GM21825 (cell line): ENCODE measurements at regions not wholly inside any gene's neighbourhood (a gene's known extent, or its start where the extent isn't known, plus 50 kb on each side); places are given as distances from the start of the nearest gene placed in this dataset.
"Not testable (repeated sequence)": the region's sequence is repeated elsewhere in the genome, so short reads cannot be mapped to it uniquely, and the experiment has no call there.

Experiments used
- ATAC-seq: cut with Tn5 transposase; IDR thresholded peaks from one replicate; pipeline ENCODE4 v1.9.1; 2021; ENCODE audit warnings: mild to moderate bottlenecking, moderate library complexity; ENCODE audit not compliant: unreplicated experiment

DNA sequence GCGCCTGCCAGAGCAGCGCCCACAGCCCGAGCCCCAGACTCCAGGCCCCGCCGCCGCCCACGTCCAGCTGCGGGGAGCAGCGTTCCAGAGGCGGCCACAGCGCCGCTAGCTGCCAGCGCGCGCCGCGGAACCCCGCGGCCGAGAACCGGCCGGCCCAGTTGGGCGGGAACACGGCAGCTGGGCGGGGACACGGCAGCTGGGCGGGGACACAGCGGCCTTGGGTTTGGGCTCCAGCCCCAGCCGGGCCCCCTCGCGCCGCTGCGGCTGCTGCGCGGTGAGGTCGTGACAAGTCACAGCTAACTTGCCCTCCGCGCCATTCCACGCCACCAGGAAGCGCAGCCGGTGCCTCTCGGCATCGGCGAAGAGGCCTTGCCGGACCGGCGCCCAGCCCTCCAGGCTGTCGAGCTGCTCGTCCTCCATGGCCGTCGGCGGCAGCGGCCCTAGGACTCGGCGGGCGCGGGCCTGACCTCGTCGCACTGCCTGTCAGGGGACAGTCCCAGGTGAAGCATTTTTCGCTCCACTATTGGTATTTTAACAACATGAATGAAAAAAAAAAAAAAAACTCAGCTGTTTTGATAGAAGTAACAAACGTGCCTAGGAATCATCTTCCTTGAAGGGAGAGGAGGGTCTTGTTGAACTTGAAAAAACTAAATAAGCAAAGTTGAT is 56.6 kb upstream of the GOLGA8N start:
- peak; percentile 88 for ATAC-seq

DNA sequence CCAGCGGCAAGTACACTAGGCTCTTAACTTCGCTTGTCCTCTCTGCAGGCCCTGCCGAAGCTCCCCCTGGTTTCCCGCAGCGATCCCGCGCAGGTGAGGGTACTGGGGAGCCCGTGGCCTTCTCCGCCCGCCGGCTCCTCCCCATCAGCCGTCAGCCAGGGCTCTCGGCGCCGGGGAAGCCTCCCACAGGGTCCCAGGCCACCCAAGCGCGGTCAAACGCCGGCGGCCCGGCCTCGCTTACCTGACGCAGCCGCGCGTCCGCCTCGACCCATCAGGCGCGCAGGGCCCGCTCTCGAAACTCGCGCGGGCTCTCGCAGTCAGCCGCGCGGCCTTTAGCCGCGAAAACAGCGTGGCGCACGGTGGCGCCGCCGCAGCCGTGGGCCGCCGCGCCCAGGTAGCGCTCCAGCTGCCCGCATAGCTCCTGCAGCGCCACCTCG is 57.2 kb upstream of the GOLGA8N start:
- peak; percentile 37 for ATAC-seq

DNA sequence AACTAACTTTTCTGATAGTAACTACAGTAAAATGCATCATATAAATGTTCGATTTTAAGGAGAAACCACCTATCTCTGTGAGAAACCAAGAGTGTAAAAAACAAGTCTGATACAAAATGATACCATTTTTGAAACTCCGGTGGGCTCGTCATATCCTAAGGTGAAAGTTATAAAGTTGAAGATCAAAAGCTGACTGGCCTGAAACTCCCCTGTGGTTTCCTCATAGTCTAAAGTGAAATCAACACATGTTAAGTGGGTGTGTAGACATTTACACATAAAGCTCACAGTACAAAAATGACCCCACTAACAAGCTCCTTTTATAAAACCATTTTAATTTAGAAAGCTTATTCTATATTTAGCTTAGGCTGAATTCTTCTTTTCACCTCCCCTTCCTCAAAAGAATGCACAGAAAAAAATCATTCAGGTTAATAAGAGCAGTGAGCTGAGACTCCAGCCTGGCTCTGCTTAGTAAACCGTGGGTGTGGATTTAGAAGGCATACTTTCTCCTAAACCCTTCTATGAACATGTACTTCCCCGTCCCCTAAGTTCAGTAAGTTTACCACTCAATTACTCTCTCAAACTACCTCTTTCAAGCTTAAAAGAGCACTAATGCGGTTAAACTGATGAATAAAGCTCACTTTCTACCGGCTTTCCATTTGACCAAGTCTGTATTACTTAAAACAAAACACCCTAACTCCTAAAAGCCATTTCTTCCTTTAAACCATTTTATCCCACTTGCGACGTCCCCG is 57.9 kb upstream of the GOLGA8N start:
- not testable (repeated sequence) for ATAC-seq

DNA sequence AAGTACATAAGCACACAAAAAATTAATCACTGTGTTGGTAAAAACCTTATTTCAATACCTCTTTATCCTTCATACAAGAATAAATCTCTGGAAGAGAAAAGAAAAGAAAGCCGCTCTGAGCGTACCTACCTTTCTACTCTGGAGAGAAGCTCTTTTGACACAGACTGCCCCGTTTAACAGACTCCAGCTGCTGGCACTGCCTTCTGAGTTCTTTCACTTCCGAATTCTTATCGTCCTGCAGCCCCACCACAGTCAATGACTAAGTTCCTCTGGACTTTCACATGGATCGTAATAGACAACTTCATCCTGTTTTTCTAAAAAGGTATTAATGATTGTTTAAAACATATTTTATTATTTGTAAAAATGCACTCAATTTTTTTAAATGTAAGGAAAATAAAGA is 67.5 kb upstream of the GOLGA8O start:
- not testable (repeated sequence) for ATAC-seq

DNA sequence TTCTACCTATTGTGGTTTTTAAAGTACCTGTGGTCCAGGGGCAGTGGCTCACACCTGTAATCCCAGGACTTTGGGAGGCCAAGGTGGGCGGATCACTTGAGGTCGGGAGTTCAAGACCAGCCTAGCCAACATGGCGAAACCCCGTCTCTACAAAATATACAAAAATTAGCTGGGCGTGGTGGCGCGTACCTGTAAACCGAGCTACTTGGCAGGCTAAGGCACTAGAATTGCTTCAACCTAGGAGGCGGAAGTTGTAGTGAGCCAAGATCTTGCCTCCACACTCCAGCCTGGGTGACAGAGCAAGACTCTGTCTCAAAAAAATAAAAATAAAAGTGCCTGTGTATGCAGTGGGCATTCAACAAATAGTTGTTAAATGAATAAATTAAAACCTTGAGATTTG is 67.0 kb upstream of the GOLGA8O start:
- not testable (repeated sequence) for ATAC-seq

DNA sequence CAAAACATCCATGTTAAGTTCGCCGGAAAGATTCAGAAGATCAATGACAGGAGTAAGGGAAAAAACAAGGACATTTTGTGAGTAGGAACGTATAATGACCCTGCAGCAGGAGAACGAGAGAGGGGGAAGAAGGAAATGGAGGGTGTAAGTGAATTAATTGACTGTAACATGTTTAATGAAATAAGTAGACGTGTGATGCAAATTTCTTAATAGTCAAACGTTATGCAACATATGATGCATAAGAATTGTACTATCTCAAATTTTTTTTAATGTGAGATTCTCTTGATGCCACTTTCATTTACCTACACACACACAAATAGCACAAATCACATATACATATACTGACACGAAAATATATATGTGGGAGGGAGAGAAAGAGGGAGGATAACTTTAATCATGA is 63.5 kb upstream of the GOLGA8O start:
- not testable (repeated sequence) for ATAC-seq

DNA sequence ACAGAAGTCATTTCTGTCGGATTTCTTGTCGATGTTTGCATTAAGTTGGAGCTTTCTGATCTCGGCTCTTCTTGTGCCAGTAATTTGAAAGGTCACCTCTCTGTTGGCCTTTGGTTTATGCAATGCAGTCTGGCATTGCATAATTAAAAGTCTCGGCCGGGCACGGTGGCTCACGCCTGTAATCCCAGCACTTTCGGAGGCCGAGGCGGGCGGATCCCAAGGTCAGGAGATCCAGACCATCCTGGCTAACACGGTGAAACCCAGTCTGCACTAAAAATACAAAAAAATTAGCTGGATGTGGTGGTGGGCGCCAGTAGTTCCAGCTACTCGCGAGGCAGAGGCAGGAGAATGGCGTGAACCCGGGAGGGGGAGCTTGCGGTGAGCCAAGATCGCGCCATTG is 62.6 kb upstream of the GOLGA8O start:
- not testable (repeated sequence) for ATAC-seq

DNA sequence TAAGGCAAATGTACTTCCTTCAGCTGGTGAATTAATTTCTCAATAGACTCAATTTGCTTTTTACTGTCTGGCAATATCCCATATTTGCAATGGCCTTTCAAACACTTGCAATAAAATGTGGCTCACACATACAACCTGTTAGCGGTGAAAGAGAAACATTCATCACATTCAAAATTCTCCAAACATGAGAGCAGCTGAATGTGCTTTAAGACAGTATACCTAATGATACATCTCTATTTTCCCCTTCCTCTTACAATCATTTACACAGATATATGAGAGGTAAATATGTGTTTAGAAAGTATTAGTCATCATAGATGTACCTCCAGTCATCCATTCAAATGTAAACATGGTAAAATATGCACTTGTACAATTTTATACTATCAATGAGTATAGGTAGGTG is 61.5 kb upstream of the GOLGA8O start:
- ATAC-seq, result not testable (repeated sequence)

DNA sequence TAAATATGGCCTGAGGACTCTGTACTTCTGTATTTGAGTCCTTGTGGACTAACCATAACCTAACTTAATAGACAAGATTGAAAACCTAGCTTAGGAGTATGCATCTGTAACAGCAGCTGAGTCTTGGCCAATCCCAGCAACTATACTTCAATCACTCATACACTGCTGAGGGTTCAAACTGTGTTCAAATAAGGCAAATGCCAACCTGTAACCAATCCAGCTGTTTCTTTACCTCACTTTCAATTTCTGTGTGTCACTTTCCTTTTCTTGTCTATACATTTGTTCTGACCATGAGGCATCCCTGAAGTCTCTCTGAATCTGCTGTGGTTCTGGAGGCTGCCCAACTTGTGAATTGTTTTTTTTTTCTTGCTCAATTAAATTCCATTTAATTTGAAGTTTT is 57.9 kb upstream of the GOLGA8O start:
- ATAC-seq, result not testable (repeated sequence)

DNA sequence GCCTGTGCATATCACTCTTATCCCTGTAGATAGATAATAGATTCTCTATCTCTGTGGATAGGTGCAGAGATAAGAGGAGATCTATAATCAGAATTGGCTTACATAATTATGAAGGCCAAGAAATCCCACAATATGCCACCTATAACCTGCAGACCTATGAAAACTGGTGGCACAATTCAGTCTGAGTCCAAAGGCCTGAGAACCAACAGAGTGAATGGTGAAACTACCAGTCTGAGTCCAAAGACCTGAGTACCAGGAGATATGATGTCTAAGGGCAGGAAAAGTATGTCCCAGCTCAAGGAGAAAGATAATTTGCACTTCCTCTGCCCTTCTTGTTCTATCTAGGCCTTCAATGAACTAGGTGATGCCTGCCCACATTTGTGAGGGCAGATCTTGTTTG is 54.6 kb upstream of the GOLGA8O start:
- not testable (repeated sequence) for ATAC-seq

DNA sequence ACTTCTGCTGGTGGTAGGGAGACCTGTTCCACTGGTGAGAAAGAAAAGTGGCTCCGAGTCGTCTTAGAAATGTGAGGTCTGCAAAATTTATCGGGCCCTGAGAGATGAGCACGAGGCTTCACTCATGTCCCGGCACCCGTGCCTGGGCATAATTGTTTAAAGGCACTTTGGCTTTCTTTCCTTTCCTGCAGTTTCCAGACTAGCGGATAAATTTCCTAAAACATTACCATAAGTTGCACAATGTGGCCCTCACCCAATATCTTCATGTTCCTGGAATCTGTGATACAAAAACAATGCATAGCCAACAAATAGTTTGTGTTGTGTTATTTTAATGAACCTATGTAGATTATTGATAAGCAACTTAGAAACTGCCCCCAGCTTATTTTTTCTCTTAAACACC is 52.6 kb upstream of the GOLGA8O start:
- not testable (repeated sequence) for ATAC-seq

DNA sequence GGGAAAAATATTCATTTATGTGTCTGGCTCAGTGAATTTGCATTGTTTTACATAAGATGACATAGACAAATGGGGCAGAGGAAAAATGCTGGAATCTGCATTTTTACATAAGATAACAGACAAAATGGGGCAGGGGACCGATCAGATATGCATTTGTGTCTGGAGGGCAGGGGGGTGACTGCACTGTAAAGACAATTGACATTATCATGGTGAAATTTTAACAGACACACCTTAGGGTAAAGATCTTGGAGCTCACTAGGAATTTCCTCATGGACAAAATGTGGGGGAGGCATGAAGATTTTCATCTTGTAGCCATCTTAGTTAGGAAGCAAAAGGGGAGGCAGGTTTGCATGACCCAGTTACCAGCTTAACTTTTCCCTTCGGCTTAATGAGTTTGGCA is 51.4 kb upstream of the GOLGA8O start:
- not testable (repeated sequence) for ATAC-seq

DNA sequence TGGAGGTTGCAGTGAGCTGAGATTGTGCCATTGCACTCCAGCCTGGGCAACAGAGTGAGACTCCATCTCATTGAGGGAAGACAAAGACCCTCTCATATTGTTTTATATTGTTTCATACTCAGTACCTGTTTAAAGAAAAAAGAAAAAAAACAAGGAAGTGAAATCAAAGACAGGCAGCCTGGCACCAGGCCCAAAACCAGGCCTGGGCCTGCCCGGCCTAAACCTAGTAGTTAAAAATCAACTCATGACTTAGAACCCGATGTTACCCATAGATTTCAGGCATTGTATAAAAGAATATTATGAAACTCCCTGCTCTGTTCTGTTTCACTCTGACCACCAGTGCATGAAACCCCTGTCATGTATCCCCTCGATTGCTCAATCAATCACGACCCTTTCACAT is 50.2 kb upstream of the GOLGA8O start:
- ATAC-seq, result not testable (repeated sequence)
